GM12891 (cell line): ENCODE measurements at regions not wholly inside any gene's neighbourhood (a gene's known extent, or its start where the extent isn't known, plus 50 kb on each side); places are given as distances from the start of the nearest gene placed in this dataset.

Experiments used
- DNase-seq: peaks from one replicate; pipeline ENCODE4 v3.0.0; 2011; ENCODE audit warnings: low spot score; ENCODE audit not compliant: insufficient read length
- FAIRE-seq: peaks from 2 replicates; lab custom pipeline; 2011; peaks lifted over from hg19 to GRCh38; lab: Jason Lieb, UNC
- PAX5 ChIP-seq: IDR thresholded peaks from 2 replicates; pipeline ENCODE4 v1.6.1; 2011; ENCODE audit warnings: low read length, moderate library complexity, mild to moderate bottlenecking; ENCODE audit not compliant: insufficient read depth, severe bottlenecking
- POLR2A ChIP-seq: IDR thresholded peaks from 2 replicates; pipeline ENCODE4 v1.6.1; 2011; ENCODE audit warnings: low read depth, low read length, control low read depth
- POLR2AphosphoS5 ChIP-seq: IDR thresholded peaks from 2 replicates; pipeline ENCODE4 v1.6.1; 2011; ENCODE audit warnings: low read depth, low read length, control low read depth
- POU2F2 ChIP-seq: IDR thresholded peaks from 2 replicates; pipeline ENCODE4 v1.6.1; 2011; ENCODE audit warnings: low read depth, mild to moderate bottlenecking, control low read depth, low read length, moderate library complexity
- SPI1 ChIP-seq: IDR thresholded peaks from 2 replicates; pipeline ENCODE4 v1.6.1; 2011; ENCODE audit warnings: low read depth, low read length, control low read depth
- TAF1 ChIP-seq: IDR thresholded peaks from 2 replicates; pipeline ENCODE4 v1.6.1; 2011; ENCODE audit warnings: low read depth, low read length, control low read depth

DNA sequence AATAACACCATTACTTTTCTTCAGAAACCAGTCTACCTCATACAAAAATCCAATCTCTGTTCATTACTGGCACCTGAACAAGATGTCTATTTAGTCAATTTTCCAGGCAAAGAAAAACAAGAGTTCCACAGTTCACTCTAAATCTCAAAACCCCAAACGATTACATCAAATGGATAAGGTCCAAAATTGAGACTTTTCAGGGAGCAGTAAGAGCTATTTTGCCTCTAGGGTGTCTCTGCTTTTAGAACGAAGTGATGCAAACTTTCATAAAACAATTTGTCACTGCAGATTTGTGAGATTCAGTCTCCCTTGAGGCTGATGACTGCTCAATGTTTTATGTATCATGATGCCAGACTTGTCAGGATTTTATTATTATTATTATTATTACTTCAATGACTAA, 937.0 kb upstream of the PHF14 start:
- FAIRE-seq (no peak), DNase-seq (no peak)
- TF ChIP-seq POLR2AphosphoS5 (no peak), SPI1 (no peak), POU2F2 (no peak), POLR2A (no peak), PAX5 (no peak), TAF1 (no peak)

- no peak for TF ChIP-seq PAX5
- FAIRE-seq (no peak), DNase-seq (no peak)
Observed at GRCh38 chr7:10038351-10038750, 935.3 kb upstream of the PHF14 start.

GRCh38 chr7:10040674-10041073, 933.0 kb upstream of the PHF14 start:
- TF ChIP-seq POU2F2 (no peak), POLR2A (no peak), PAX5 (no peak), POLR2AphosphoS5 (no peak), TAF1 (no peak), SPI1 (no peak)

DNA sequence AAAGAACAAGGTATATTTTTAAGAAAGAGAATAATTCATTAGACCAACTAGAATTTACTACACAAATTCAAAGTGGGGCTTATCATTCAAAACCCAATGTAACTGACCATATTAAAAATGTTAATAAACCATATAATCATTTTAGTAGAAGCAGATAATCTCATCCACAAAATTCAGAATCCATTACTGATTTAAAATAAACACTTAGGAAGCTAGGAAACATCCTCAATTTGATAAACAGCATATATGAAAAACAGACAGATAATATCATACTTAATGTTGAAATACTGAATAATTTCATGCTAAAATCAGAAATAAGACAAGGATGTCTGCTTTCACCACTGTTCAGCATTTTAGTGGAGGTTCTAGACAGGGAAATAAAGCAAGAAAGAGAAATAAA, 902.8 kb upstream of the PHF14 start:
- no peak for DNase-seq
- FAIRE-seq = no peak

More at GRCh38 chr7:10040674-10041073, 933.0 kb upstream of the PHF14 start:
- FAIRE-seq = no peak
- no peak for DNase-seq

DNA sequence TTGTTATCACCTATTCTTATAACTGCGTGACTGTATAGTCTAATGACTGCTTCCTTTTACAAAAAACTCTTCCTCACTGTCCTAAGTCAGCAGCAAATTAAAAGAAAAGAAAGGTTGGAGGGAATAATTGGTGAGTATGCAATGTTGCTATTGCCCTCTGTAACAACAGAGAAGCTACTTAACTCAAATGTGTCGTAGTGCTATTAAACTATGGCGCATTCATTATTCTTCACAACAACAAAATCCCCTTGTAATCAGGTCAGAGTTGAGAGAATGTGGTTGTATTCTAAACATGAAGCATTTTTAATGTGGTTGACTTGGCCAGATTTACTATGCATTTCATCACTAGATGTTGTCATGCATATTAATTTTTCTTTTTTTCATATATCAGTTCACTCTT, 897.8 kb upstream of the PHF14 start:
- TF ChIP-seq POLR2AphosphoS5 (no peak), SPI1 (no peak), POLR2A (no peak), TAF1 (no peak), PAX5 (no peak), POU2F2 (no peak)
- no peak for FAIRE-seq

More for the DNA sequence above, 902.8 kb upstream of the PHF14 start:
- TF ChIP-seq TAF1 (no peak), POLR2AphosphoS5 (no peak)

DNA sequence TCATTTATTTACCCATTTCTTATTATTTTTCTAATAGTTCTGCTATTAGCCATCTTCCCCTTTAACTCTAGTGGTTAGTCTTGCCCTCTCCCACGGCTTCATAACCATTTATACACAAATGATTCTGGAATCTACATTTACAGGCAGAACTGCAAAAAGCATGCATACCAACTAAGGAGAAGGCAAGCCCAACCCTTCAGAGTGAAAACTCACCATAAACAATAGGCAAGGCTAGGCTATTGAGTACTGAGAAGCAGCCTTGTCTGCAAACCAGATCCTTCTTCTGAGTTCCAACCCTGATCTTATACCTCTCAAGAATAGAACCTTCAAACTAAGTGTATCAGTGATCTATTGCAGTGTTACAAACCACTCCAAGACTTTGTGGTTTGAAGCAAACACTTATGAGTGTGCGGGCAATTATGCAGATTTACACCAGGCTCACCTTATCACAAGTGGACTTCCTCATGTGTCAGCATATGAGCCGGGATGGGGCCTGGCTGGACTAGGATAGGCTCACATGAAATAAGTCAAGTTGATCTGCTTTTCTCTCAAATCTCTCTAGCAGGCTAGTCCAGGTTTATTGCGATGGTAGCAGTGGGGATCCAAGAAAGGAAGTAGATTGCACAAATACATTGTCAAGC, 896.9 kb upstream of the PHF14 start:
- TF ChIP-seq POLR2A (no peak), PAX5 (no peak), POU2F2 (no peak), SPI1 (no peak), POLR2AphosphoS5 (no peak)
- FAIRE-seq = no peak

More for the DNA sequence above, 897.8 kb upstream of the PHF14 start:
- no peak for DNase-seq

DNA sequence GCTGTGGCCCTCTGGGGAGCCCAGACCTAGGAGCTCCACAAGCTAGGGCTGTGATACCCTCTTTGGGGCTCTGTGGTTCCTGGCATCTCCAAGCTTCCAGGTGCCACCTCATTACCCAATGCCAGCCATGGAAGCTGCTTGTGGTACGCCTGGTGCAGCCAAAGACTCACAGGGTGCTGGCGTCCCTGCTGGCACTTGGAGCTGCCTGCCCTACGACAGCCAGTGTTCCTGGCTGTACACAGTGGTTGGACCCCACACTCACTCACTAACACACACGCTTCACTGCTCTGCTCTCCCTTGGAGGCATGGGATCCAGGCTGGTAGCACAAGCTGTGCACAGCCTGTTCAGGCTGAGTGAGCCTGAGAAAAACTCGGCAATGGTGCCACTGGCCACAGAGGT, 894.1 kb upstream of the PHF14 start:
- DNase-seq (no peak), FAIRE-seq (no peak)
- TF ChIP-seq POLR2AphosphoS5 = no peak
- TF ChIP-seq POLR2A = no peak
- no peak for TF ChIP-seq TAF1
- TF ChIP-seq SPI1 = no peak
- no peak for TF ChIP-seq POU2F2
- no peak for TF ChIP-seq PAX5

More for the DNA sequence above, 896.9 kb upstream of the PHF14 start:
- no peak for DNase-seq

GRCh38 chr7:10082896-10083295, 890.8 kb upstream of the PHF14 start:
- DNase-seq (no peak), FAIRE-seq (no peak)
- no peak for TF ChIP-seq POLR2A
- TF ChIP-seq POLR2AphosphoS5 = no peak
- TF ChIP-seq POU2F2 = no peak
- TF ChIP-seq TAF1 = no peak
- no peak for TF ChIP-seq PAX5
- no peak for TF ChIP-seq SPI1

DNA sequence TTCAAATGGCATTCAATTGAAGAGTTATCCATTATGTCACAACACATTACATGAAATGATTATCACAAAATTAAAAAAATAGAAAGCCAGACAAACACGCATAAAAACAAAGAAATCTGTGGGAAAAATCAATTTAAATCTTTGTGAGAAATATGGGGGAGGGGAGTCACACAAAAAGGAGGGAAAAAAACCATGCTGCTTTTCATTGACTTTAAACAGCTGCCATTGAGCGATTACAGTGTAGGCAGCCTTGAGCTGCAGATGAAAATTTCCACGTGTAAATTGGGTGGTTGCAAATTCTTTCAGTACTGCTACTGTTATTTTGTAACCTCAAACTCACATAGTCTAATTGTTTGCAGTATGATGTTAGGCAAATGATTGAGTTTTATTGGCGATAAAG, 889.9 kb upstream of the PHF14 start:
- TF ChIP-seq POLR2A (no peak), SPI1 (no peak), POU2F2 (no peak), POLR2AphosphoS5 (no peak), TAF1 (no peak), PAX5 (no peak)
- no peak for DNase-seq
- no peak for FAIRE-seq

DNA sequence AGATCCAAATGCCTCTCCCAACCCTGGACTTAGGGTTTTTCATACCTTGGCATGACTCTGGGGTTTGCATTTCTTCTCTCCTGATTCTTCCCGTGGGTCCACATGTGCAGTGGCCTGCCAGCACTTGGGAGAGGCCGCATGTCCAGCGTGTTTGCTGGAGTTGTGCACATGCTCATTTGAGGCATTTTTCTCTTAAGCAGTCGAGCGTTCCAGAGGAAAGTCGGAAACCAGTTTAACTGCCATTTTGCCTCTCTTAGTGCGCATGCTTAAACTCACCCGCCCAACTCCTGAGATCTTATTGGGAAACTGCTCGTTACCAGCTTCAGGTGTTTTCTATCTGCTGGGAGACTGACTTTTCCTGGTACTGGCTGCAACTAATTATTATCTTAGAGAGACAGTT, 888.4 kb upstream of the PHF14 start:
- TF ChIP-seq POLR2A = no peak
- TF ChIP-seq SPI1 = no peak
- TF ChIP-seq TAF1 = no peak
- no peak for TF ChIP-seq PAX5
- no peak for TF ChIP-seq POLR2AphosphoS5
- no peak for TF ChIP-seq POU2F2
- FAIRE-seq (no peak), DNase-seq (no peak)

- no peak for TF ChIP-seq SPI1
- TF ChIP-seq PAX5 = no peak
- TF ChIP-seq POLR2A = no peak
- TF ChIP-seq POLR2AphosphoS5 = no peak
- no peak for TF ChIP-seq POU2F2
- no peak for TF ChIP-seq TAF1
- FAIRE-seq (no peak), DNase-seq (no peak)
Observed at GRCh38 chr7:10100572-10100971, 873.1 kb upstream of the PHF14 start.
